Body of pancreas (tissue), 4 donors: ENCODE measurements at regions not wholly inside any gene's neighbourhood (a gene's known extent, or its start where the extent isn't known, plus 50 kb on each side); places are given as distances from the start of the nearest gene placed in this dataset.
"Not testable (repeated sequence)": the region's sequence is repeated elsewhere in the genome, so short reads cannot be mapped to it uniquely, and the experiment has no call there.

Experiments used
- ATAC-seq: fragments of 150-250 bp; one replicate; pipeline ENCODE4 v1.9.1; 2016
- DNase-seq, 4 donors: peaks; one replicate each; pipeline ENCODE4 v3.0.0-alpha.2; 2019
- H3K27ac ChIP-seq, 4 donors: fragments of 200-600 bp; sonication (generic); 1 replicate in 3 of 4; 2 replicates in 1 of 4; pipeline versions ENCODE4 v1.5.1 to v1.6.1; 2016 to 2019; ENCODE audit warnings: mild to moderate bottlenecking in 1 of 4, mixed read lengths in 1 of 4, moderate library complexity in 1 of 4
- H3K27me3 ChIP-seq, 2 donors: fragments of 200-600 bp; sonication (generic); one replicate each; pipeline ENCODE4 v1.6.0; 2016; ENCODE audit warnings: mild to moderate bottlenecking in 1 of 2
- H3K36me3 ChIP-seq, 2 donors: fragments of 200-600 bp; sonication (generic); replicated peaks in 1 of 2; 2 replicates each; pipeline ENCODE4 v1.5.1; 2016; ENCODE audit warnings: low read depth in 2 of 2; ENCODE audit not compliant: insufficient read depth in 1 of 2
- H3K4me1 ChIP-seq: fragments of 200-600 bp; sonication (generic); one replicate; pipeline ENCODE4 v1.6.0; 2016
- H3K4me3 ChIP-seq, 2 donors: fragments of 200-600 bp; sonication (generic); 1 replicate in 1 of 2; 2 replicates in 1 of 2; pipeline ENCODE4 v1.5.1; 2016 to 2019
- H3K9me3 ChIP-seq, 3 donors: fragments of 200-600 bp; sonication (generic); 1 replicate in 2 of 3; 2 replicates in 1 of 3; pipeline ENCODE4 v1.5.1; 2016
- POLR2A ChIP-seq, 3 donors: fragments of 450-650 bp; IDR thresholded peaks; one replicate each; pipeline ENCODE4 v1.6.1; 2016; ENCODE audit warnings: antibody characterized with exemption in 3 of 3, mild to moderate bottlenecking in 2 of 3
- WGBS, 2 donors: methylation state at CpG; one replicate each; pipeline ENCODE4 v1.1.5; 2017; 5-methylcytosine and 5-hydroxymethylcytosine counted together
- intact Hi-C: fragments of 100-400 bp; cut with DNase I; formaldehyde crosslinking; loops from one replicate; pipeline ENCODE4 v1.15.1; 2023
- TF ChIP-seq, protein P1 (sequence below), 7 experiments: fragments of 450-650 bp in 4 of 7; fragments of 200-600 bp in 3 of 7; sonication (generic) in 3 of 7; IDR thresholded peaks; one replicate each; pipeline ENCODE4 v1.5.1; 2016 to 2019; ENCODE audit warnings: antibody characterized with exemption in 7 of 7

DNA sequence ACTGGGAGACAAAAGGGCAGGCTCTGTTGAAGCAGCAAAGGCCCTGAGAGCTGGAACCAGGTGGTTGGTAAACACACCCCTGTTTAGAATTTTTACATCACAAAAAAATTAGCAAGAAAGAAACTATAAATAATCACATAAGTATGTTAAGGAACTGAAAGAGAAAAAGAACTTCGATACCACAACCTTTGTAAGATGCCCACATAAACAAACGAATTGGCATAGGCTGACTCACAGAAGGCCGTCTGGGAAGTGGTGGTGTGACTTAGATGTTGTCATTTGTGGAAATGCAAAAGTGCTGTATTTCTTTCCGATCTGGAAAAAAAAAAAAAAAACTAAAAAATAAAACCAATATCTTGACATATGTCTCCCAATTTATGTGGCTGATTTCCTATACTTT is 235.1 kb downstream of the USP46 start:
- DNase-seq = no peak
- Histone ChIP-seq H3K27me3 (no peaks in the 10 kb centered on the region), H3K4me3 (no peak overlapping the region), H3K27ac (no peak overlapping the region), H3K9me3 (no peaks in the 10 kb centered on the region), H3K4me1 (no peaks in the 10 kb centered on the region), H3K36me3 (no peaks in the 10 kb centered on the region)
- no peak for ATAC-seq
- WGBS, 2 donors = 78 to 79% methylated on average over 4 of the region's 4 CpGs
- TF ChIP-seq POLR2A (IDR thresholded peaks at IDR 0.05) = no peak
- TF ChIP-seq, protein P1, sequence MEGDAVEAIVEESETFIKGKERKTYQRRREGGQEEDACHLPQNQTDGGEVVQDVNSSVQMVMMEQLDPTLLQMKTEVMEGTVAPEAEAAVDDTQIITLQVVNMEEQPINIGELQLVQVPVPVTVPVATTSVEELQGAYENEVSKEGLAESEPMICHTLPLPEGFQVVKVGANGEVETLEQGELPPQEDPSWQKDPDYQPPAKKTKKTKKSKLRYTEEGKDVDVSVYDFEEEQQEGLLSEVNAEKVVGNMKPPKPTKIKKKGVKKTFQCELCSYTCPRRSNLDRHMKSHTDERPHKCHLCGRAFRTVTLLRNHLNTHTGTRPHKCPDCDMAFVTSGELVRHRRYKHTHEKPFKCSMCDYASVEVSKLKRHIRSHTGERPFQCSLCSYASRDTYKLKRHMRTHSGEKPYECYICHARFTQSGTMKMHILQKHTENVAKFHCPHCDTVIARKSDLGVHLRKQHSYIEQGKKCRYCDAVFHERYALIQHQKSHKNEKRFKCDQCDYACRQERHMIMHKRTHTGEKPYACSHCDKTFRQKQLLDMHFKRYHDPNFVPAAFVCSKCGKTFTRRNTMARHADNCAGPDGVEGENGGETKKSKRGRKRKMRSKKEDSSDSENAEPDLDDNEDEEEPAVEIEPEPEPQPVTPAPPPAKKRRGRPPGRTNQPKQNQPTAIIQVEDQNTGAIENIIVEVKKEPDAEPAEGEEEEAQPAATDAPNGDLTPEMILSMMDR (IDR thresholded peaks at IDR 0.05) = no peak
- intact Hi-C loops = no loop called here

DNA sequence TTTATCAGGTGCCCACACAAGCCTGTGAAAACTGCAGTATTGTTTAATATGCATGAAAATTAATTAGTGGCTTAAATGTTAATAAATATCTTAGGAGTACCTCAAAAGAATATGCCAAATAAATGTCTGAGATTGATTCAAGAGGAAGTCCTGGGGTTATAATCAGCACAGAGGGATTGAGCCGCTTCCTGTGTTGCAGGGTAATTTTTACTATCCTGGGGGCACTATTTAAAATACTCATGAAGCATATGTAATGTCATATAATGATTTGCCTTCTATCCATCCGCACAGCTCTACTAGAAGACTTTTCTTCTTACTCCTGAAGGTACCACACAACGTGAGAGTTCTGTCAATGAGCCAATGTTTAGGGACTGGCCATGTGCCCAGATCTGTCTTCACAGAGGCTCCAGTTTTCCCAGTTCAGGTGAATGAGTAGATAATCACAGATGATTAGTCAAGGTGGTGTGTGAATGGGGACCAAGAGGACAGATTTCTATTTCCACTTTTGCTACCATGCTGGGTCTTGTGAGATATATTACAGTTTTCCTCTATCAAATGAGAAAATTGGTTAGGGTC is 233.3 kb downstream of the USP46 start:
- no peaks in the 10 kb centered on the region for H3K36me3 ChIP-seq
- H3K27me3 ChIP-seq = no peaks in the 10 kb centered on the region
- WGBS, 2 donors = 29 to 43% methylated on average over 3 of the region's 3 CpGs
- TF ChIP-seq, protein P1 (IDR thresholded peaks at IDR 0.05) = no peak
- TF ChIP-seq POLR2A (IDR thresholded peaks at IDR 0.05) = no peak
- H3K4me1 ChIP-seq = no peaks in the 10 kb centered on the region
- H3K27ac ChIP-seq = no peak overlapping the region
- DNase-seq (peak; percentile 10 to 68 (median 32)), ATAC-seq (no peak)
- intact Hi-C loops = no loop called here
- H3K9me3 ChIP-seq = no peaks in the 10 kb centered on the region
- no peak overlapping the region for H3K4me3 ChIP-seq

DNA sequence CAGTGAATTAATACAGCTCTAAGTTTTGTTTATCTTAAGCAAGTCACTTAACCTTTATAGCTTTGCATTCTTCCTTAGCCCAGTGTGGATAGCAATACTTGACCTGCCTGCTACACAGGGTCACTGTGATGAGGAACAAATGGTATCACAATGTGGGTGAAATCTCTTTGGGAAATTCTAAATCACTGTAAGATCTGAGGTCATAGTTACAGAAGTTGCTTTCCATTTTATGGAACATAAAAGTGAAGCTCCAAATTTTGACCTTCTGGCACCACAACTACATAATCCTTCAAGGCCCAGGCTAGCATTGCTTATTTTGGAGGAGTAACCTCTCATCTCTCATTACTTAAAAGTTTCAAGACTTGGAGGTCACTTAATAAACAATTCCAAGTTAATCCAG is 227.7 kb downstream of the USP46 start:
- intact Hi-C loops = no loop called here

DNA sequence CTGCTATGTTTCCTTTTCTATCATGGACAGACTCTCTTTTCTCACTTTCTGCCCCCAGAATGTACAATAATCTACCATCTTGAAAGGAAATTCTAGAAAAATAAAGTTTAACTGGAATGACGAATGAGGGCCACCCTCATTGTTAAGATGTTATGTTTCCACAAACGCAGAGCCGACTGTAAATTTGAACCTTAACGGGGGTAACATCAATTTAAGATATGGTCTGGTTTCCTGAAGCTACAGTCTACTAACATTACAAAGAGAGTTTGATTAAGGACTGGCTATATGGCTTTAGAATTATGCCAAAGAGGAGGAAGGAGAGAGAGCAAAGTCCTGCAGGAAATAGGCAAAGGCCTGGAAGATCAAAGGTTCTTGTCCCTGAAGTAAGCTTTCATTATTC is 227.2 kb downstream of the USP46 start:
- H3K4me1 ChIP-seq = no peaks in the 10 kb centered on the region
- no peaks in the 10 kb centered on the region for H3K9me3 ChIP-seq
- no peak for TF ChIP-seq POLR2A (IDR thresholded peaks at IDR 0.05)
- TF ChIP-seq, protein P1 (IDR thresholded peaks at IDR 0.05) = no peak
- H3K4me3 ChIP-seq = no peak overlapping the region
- 74 to 84% methylated on average over 4 of the region's 4 CpGs for WGBS, 2 donors
- H3K27ac ChIP-seq = no peak overlapping the region
- DNase-seq (no peak), ATAC-seq (no peak)
- intact Hi-C loops = no loop called here
- H3K36me3 ChIP-seq = no peaks in the 10 kb centered on the region
- H3K27me3 ChIP-seq = no peaks in the 10 kb centered on the region

More for the DNA sequence above, 227.7 kb downstream of the USP46 start:
- Histone ChIP-seq H3K27me3 (no peaks in the 10 kb centered on the region), H3K36me3 (no peaks in the 10 kb centered on the region), H3K4me1 (no peaks in the 10 kb centered on the region), H3K27ac (no peak overlapping the region), H3K4me3 (no peak overlapping the region), H3K9me3 (no peaks in the 10 kb centered on the region)
- DNase-seq (no peak), ATAC-seq (no peak)
- no peak for TF ChIP-seq POLR2A (IDR thresholded peaks at IDR 0.05)
- TF ChIP-seq, protein P1 (IDR thresholded peaks at IDR 0.05) = no peak

DNA sequence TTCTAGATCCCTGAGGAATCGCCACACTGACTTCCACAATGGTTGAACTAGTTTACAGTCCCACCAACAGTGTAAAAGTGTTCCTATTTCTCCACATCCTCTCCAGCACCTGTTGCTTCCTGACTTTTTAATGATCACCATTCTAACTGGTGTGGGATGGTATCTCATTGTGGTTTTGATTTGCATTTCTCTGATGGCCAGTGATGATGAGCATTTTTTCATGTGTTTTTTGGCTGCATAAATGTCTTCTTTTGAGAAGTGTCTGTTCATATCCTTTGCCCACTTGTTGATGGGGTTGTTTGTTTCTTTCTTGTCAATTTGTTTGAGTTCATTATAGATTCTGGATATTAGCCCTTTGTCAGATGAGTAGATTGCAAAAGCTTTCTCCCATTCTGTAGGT is 216.6 kb downstream of the USP46 start:
- ATAC-seq = not testable (repeated sequence)
- 100% methylated on average over 1 of the region's 1 CpG; no CpG with 5 or more reads in 1 of the 2 donors for WGBS, 2 donors

More for the DNA sequence above, 216.6 kb downstream of the USP46 start:
- H3K4me3 ChIP-seq, H3K9me3 ChIP-seq, H3K27me3 ChIP-seq, H3K4me1 ChIP-seq, intact Hi-C loops, DNase-seq, H3K36me3 ChIP-seq, H3K27ac ChIP-seq: not testable (repeated sequence)
